NT2/D1 (cell line): ENCODE measurements at regions not wholly inside any gene's neighbourhood (a gene's known extent, or its start where the extent isn't known, plus 50 kb on each side); places are given as distances from the start of the nearest gene placed in this dataset.

Experiments
- YY1 ChIP-seq: IDR thresholded peaks from 2 replicates; pipeline ENCODE4 v1.6.1; 2011; ENCODE audit not compliant: insufficient read length, insufficient read depth
- ZNF274 ChIP-seq: IDR thresholded peaks from 2 replicates; pipeline ENCODE4 v1.6.1; 2011; ENCODE audit warnings: mild to moderate bottlenecking, low read depth, low read length

DNA sequence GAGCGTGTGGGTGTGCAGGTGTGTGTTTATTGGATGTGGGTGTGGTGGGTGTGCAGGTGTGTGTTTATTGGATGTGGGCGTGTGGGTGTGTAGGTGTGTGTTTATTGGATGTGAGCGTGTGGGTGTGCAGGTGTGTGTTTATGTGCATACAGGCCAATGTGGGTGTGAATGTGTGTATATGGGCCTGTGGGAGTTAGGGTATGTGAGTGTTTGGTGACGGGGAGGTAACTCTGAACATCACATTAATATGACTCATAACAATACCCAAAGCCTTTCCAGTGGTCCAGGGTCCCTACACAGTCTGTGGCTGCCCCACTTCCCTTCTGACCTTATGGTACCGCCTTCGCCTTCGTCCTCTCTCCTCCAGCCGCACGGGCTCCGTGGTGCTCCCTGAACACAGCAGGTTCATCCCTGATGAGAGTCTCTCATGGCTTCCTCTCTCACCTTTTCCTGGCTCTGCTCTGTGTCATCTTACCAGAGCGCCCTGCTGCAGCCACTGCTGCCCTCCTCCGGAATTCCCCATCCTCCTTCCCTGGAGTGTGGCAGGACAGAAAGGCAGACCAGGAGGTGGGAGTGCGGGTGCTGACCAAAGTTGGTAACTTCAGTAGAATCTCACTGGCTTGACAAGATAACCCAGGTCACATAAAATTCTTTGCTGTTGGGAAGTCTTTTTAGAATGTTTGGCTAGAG lies 80.0 kb downstream of the SLC2A10 start:
- TF ChIP-seq YY1 (no peak), ZNF274 (no peak)
